ENCODE measurements at regions not wholly inside any gene's neighbourhood (a gene's known extent, or its start where the extent isn't known, plus 50 kb on each side); places are given as distances from the start of the nearest gene placed in this dataset.

GRCh38 chr16:74146643-74147042 is 150.0 kb upstream of the PSMD7 start:
- Mint-ChIP-seq H3K4me1 (no peaks in the 10 kb centered on the region), H3K27me3 (ENCODE audit: insufficient read depth, low read depth, poor library complexity) (no peaks in the 10 kb centered on the region), H3K9me3 (peaks cover 4% of the 10 kb centered on the region), H3K27ac (no peak overlapping the region), H3K4me3 (no peak overlapping the region), H3K36me3 (ENCODE audit: low read depth) (no peaks in the 10 kb centered on the region; the same call in 2 of the 3 replicates)
- no peaks in the 10 kb centered on the region for H3K79me2 ChIP-seq (replicated peaks; ENCODE audit: insufficient read depth)
- H4K20me1 ChIP-seq (replicated peaks; ENCODE audit: insufficient read depth) = no peaks in the 10 kb centered on the region
- TF ChIP-seq JUNB (IDR thresholded peaks at IDR 0.05; ENCODE audit: unreplicated experiment) = no peak
- TF ChIP-seq CTCF (conservative IDR thresholded peaks at IDR 0.05; ENCODE audit: low read depth in 2 of 2) = no peak
- no peak for TF ChIP-seq REST (IDR thresholded peaks at IDR 0.05; ENCODE audit: unreplicated experiment)
- TF ChIP-seq ZNF331 (CRISPR knock-in tag; IDR thresholded peaks at IDR 0.05; ENCODE audit: low read depth) = no peak
- TF ChIP-seq STAT1 (IDR thresholded peaks at IDR 0.05; ENCODE audit: unreplicated experiment) = no peak
- no peak for TF ChIP-seq EZH2phosphoT487 (IDR thresholded peaks at IDR 0.05; ENCODE audit: unreplicated experiment)
- TF ChIP-seq, protein P1, sequence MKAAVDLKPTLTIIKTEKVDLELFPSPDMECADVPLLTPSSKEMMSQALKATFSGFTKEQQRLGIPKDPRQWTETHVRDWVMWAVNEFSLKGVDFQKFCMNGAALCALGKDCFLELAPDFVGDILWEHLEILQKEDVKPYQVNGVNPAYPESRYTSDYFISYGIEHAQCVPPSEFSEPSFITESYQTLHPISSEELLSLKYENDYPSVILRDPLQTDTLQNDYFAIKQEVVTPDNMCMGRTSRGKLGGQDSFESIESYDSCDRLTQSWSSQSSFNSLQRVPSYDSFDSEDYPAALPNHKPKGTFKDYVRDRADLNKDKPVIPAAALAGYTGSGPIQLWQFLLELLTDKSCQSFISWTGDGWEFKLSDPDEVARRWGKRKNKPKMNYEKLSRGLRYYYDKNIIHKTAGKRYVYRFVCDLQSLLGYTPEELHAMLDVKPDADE (IDR thresholded peaks at IDR 0.05) = no peak
- TF ChIP-seq CREB1 (CRISPR knock-in tag; IDR thresholded peaks at IDR 0.05; ENCODE audit: low read depth) = no peak
- no peak for TF ChIP-seq POLR2AphosphoS5 (IDR thresholded peaks at IDR 0.05; ENCODE audit: low read depth)
- TF ChIP-seq, protein P2, sequence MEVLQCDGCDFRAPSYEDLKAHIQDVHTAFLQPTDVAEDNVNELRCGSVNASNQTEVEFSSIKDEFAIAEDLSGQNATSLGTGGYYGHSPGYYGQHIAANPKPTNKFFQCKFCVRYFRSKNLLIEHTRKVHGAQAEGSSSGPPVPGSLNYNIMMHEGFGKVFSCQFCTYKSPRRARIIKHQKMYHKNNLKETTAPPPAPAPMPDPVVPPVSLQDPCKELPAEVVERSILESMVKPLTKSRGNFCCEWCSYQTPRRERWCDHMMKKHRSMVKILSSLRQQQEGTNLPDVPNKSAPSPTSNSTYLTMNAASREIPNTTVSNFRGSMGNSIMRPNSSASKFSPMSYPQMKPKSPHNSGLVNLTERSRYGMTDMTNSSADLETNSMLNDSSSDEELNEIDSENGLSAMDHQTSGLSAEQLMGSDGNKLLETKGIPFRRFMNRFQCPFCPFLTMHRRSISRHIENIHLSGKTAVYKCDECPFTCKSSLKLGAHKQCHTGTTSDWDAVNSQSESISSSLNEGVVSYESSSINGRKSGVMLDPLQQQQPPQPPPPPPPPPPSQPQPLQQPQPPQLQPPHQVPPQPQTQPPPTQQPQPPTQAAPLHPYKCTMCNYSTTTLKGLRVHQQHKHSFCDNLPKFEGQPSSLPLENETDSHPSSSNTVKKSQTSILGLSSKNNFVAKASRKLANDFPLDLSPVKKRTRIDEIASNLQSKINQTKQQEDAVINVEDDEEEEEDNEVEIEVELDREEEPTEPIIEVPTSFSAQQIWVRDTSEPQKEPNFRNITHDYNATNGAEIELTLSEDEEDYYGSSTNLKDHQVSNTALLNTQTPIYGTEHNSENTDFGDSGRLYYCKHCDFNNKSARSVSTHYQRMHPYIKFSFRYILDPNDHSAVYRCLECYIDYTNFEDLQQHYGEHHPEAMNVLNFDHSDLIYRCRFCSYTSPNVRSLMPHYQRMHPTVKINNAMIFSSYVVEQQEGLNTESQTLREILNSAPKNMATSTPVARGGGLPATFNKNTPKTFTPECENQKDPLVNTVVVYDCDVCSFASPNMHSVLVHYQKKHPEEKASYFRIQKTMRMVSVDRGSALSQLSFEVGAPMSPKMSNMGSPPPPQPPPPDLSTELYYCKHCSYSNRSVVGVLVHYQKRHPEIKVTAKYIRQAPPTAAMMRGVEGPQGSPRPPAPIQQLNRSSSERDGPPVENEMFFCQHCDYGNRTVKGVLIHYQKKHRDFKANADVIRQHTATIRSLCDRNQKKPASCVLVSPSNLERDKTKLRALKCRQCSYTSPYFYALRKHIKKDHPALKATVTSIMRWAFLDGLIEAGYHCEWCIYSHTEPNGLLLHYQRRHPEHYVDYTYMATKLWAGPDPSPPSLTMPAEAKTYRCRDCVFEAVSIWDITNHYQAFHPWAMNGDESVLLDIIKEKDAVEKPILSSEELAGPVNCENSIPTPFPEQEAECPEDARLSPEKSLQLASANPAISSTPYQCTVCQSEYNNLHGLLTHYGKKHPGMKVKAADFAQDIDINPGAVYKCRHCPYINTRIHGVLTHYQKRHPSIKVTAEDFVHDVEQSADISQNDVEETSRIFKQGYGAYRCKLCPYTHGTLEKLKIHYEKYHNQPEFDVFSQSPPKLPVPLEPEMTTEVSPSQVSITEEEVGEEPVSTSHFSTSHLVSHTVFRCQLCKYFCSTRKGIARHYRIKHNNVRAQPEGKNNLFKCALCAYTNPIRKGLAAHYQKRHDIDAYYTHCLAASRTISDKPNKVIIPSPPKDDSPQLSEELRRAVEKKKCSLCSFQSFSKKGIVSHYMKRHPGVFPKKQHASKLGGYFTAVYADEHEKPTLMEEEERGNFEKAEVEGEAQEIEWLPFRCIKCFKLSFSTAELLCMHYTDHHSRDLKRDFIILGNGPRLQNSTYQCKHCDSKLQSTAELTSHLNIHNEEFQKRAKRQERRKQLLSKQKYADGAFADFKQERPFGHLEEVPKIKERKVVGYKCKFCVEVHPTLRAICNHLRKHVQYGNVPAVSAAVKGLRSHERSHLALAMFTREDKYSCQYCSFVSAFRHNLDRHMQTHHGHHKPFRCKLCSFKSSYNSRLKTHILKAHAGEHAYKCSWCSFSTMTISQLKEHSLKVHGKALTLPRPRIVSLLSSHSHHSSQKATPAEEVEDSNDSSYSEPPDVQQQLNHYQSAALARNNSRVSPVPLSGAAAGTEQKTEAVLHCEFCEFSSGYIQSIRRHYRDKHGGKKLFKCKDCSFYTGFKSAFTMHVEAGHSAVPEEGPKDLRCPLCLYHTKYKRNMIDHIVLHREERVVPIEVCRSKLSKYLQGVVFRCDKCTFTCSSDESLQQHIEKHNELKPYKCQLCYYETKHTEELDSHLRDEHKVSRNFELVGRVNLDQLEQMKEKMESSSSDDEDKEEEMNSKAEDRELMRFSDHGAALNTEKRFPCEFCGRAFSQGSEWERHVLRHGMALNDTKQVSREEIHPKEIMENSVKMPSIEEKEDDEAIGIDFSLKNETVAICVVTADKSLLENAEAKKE (CRISPR knock-in tag; IDR thresholded peaks at IDR 0.05) = no peak
- no peak for TF ChIP-seq EZH2 (IDR thresholded peaks at IDR 0.05; ENCODE audit: low read depth, unreplicated experiment)
- TF ChIP-seq NANOG (IDR thresholded peaks at IDR 0.05; ENCODE audit: borderline replicate concordance) = no peak
- 0 out of 2 replicates have a peak, but pooled peaks cover 2% of the 10 kb centered on the region for H3K36me3 ChIP-seq (ENCODE audit: insufficient read depth)
- DNase-seq (ENCODE audit: low spot score) (no peak), ATAC-seq (no peak)
- no peak overlapping the region for H3K4me3 ChIP-seq
- no peaks in the 10 kb centered on the region for H3F3A ChIP-seq (replicated peaks; ENCODE audit: low read depth)
- no peak overlapping the region for H3K27ac ChIP-seq (ENCODE audit: low read depth)
- no peak overlapping the region for H3K4me2 ChIP-seq
- no peaks in the 10 kb centered on the region for H3K27me3 ChIP-seq (ENCODE audit: insufficient read depth)
- H2AFZ ChIP-seq = no peak overlapping the region
- no peaks in the 10 kb centered on the region for H3K9me2 ChIP-seq (ENCODE audit: insufficient read depth)
- no peaks in the 10 kb centered on the region for H3K4me1 ChIP-seq (ENCODE audit: insufficient read depth)
